OCI-M1 (cell line): ENCODE measurements at regions not wholly inside any gene's neighbourhood (a gene's known extent, or its start where the extent isn't known, plus 50 kb on each side); places are given as distances from the start of the nearest gene placed in this dataset.

ENCODE experiments used
- DNase-seq: peaks from one replicate; lab custom pipeline; 2025; lab: John Stamatoyannopoulos, UW

DNA sequence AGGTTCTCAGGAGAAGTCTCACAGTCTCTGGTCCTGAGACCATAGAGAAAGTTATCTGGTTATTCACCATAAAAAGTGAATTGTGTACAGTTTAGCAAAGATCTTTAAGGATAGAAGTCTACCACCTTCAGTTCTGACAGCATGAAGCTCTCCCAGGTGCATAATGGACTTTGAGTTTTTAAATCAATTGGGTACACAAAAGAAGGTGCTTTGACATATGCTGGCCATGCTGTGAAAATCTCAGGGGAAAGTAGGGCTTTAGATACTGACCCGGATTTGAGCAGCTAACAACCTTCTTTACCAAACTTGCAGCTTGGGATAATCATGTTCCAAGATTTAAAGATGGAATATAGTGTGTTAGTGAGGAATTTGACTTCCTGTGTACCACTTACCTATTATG, 264.2 kb downstream of the ZSWIM6 start:
- DNase-seq = no peak

DNA sequence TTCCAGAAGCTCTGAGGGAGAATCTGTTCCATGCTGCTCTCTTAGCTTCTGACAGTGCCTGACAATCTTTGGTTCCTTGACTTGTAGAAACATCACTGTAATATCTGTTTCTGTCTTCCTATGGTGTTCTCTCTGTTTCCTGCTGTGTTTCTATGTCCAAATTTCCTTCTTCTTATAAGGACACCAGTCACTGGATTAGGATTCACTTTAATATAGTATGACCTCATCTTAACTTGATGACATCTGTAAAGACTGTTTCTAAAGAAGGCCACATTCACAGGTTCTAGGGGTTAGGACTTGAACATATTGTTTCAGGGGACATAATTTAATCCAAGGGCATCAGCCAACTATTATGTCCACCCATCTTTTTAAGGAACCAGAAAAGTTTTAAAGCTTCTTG, 265.6 kb downstream of the ZSWIM6 start:
- no peak for DNase-seq

DNA sequence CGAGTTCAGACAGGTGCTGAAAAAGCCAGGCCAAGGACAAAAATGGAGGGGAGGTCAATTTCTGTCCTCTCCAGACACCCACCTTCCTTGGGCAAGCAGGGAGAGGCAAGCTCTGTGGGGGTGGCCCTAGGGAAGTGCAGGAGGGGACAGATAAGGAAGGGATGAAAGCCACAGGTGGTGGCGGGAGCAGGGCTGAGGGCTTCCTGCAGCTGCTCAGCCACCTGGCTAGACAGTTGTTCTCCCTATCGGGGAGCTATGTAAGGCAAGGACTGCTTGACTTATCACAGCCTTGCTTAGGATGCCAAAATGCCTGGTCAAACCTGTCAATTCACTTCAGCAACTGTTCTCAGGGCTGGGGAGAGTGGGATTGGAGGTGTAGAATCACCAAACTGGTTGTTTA, 266.1 kb downstream of the ZSWIM6 start:
- no peak for DNase-seq

DNA sequence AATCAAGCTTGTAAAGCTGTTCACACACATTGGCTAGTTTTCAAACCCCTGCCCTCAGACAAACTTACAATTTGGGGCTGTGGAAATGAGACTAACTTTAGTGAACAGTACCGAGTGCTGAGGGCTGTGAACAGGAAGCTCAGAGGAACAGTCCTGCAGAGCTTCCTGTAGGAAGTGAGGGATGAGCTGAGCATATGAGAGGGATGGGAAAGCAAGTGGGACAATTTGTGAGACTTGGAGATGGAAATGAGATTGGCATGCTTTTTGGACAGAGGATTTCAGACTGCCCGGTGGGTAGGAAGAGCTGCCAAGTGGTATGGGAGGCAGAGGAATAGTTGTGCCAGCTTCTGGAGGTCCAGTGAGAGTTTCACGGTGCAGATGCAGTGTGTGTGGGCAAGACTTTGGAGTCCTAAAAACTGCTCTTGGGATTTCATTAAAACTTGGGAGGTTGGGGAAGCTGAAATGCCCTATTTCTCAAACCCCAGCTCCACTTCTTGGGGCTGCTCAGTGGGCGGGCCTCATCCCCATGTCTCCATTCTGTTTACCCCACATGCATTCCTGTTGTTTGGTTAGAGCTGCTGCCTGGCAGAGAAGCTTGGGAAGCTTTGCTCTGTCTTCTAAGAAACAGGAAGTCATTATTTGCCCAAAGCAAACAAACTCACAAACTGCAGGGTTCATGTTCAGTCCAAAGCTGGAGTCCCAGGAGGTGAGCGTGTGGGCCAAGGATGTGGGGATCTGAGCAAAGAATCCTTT, 267.5 kb downstream of the ZSWIM6 start:
- DNase-seq = no peak

DNA sequence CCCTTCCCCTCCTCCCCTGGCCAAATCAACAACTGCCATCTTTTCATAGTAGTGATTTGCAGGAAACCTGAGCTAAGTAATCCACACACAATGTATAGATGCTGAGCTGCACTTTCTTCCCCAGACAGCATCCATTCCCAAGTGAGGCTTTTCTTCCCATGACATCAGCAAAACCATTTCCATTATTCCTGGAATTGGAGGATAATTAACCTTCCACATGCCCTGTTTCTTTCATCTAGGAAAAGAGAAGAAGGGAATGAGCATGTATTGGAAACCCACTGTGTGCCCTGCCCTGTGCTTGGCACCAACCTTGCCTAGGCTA, 268.0 kb downstream of the ZSWIM6 start:
- no peak for DNase-seq

DNA sequence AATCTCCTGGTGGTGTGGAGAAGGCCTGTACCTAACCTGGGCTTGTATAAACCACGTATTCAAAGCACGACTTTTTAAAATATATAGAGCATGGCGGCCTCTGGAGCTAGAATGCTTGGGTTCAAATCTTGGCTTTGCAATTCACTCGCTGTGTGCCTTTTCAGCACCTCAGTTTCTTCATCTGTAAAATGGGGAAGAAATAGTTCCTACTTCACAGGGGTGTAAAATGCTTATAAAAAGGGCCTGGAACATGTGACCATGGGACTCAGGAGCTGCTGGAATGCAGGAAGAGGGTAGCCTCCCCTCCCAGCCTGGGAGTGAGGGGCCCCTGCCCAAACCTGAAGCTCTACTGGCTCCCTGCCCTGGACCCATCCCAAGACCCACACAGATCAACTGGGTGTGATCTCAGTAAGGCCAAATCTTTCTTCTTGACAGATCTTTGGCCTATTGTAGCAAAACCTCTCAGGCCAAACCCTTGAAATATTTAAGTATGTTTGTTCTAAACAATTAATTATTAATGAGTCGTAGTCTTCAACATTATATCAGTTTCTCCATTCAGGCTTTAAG, 269.0 kb downstream of the ZSWIM6 start:
- DNase-seq = no peak

DNA sequence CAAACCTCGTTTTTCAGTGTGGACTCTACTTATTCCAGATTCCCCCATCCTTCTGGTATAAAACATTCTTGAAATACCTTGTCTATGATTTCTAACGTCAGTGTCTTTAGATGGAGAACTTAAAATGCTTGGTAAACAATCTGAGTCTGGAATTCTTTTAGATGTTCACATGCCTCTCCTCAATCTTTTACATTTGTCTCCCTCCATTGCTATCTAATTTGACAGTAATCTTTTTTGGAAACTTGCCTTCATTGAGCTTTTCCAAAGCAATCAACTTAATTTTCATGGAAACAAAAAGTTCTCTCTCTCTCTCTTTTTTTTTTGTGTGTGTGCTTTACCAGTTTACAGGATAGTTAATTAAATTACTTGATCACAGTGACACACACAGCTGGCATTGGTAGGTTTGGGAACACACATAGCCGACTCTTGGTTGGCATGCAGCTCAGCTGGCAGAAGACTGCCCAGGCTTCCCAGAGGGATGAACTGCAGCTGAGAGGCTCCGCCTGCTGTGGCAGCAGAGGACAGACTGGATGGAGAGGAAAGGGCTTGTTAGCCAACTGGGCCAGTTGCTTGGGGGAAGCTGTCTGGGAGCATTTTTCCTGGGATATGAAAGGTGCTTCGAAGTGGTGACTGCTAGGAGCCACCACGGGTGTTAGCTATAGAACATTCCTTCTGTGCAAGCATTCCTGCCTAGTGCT, 271.3 kb downstream of the ZSWIM6 start:
- no peak for DNase-seq

DNA sequence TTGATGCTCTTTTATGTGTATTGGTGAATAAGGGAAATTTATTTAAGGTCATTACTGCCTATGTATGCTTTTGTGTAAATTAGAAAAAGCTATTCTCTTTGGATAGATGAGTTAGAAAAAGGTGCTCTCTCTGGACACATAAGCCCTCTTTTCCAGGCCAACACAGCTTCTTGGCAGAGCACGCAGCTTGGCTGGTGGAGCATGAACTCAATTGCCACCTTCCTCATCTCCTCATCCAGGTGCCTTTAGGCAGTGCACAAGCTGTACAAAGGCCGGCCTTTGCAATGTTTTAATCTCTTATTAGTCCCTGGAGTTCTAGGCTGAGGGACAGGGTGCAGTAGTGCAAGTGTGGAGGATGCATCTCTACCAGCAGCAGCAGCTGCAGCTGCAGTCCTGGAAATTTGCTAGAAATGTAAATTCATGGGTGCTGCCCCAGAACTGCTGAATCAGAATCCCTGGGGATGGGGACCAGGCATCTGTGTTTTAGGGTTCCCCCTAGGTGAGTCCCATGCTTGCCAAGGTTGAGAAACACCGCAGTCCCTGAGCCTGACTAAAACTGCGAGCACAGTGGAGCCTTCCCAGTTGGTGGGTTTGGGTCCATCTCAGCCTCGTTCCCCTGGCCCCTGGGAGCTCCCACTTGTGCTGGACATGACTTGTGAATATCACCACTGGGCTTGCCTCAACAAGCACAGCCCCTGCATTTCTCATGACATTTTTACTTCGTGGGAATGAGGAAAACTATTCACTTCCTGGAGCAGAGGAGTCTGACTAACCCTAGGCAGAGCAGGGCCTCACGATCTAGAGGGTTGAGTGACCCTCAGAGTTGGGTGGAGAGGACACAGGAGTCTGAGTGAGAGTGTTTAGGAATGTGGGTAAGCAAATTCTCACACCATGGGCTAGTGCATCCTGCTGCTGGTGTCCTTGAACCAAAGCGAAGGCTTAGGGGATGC, 272.3 kb downstream of the ZSWIM6 start:
- DNase-seq = no peak

DNA sequence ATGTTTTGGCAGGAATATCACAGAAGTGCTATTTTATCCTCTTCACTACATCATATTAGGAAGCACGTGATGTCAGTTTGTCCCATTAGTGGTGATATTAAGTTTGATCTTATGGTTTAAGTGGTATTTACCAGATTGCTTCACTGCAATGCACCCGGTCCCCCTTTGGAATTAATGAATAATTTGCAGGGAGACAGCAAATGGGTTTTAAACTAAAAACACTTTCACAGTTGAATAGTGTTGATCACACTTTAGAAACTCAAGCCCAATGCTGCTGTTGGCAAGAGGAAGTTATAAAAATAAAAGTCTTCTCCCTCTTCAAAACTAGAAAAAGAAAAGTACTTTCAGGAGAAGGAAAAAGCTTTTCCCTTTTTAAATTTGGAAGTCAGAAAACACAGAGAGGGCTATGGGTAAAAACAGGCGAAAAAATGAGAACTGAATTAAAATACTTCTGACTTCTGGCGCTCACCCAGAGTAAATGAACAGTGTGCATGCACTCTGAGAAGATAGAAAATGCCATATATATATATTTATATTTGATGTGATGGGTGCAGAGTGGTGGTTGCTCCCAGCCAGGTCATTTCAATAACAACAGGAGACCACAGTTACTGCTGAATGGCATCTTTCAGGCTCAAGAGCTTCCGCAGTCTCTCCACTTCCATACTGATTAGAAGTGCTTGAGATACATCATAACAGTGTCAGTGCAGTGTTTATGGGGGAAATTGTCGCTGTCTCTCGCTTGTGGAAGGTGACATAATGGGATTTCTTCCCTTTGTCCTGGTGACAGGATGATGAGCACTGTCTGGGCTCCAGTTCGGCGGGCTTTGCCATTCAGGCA, 278.0 kb downstream of the ZSWIM6 start:
- DNase-seq = no peak

DNA sequence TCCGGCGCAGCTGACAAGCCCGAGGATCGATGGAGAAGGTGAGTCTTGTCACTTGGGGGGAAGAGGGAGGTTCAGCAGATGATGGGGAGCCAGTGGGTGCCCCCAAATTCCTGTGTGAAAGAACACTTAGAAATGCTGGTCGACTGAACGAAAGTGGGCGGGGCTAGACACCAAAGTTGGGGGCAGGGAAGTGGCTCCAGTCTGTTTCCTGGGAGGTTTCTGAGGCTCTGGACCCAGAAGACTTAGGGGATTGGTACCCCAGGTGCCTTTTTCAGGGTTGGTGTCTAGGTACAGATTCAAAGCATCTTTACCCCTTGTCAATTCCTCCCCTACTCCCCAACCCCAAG, 278.6 kb downstream of the ZSWIM6 start:
- DNase-seq = no peak

DNA sequence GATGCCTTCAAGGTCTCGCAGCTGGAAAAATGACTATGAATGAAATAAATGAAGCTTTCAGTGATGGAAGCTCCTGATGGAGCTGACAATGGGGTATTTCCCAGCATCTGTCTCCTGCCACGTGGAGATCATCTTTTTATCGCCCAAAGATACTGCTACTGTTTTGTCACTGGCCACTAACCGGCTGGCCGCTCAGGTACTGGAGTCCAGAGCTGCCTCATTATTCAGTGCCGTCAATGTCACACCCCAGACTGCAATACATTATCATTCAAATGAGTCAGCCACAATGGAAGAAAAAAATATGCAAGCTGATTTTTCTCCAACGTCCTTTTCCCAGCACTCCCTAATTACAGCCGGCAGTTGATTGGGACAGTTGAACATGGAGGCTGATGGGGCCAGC, 280.4 kb downstream of the ZSWIM6 start:
- DNase-seq = no peak

DNA sequence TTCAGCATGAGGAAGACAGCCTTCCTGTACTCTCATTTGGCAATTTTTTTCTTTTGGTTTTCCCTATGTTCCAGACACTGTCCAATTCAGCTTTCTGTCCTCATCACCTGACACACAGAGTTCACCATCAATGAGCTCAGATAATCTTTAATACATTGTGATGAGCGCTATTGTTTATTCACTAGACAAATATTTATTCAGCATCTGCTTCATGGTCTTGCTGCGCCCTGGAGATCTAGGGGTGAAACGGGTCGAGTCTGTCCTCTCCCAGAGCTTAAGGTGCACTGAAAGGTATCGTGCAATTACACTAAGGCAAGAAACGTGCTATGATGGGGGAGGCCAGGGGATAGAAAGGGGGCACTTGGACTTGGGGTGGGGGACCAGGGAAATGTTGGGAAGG, 281.6 kb downstream of the ZSWIM6 start:
- DNase-seq = no peak

DNA sequence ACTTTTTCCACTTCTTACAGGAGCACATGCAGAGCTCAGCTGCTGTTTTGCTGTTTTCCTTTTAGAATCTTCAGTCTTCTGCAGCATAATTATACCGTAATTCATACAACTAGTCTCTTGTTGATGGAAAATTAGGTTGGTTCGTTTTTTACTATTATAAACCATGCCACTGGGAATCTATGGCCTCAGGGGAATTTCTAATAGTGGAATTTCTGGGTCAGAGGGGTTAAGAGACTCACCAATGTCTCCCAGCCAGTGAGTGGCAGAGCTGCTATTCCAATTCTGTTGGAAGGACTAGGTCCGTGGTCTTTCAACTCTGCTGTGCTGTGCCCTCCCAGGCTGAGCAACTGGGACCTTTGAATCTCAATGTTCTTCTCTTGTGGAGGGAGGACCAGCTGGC, 282.5 kb downstream of the ZSWIM6 start:
- no peak for DNase-seq

DNA sequence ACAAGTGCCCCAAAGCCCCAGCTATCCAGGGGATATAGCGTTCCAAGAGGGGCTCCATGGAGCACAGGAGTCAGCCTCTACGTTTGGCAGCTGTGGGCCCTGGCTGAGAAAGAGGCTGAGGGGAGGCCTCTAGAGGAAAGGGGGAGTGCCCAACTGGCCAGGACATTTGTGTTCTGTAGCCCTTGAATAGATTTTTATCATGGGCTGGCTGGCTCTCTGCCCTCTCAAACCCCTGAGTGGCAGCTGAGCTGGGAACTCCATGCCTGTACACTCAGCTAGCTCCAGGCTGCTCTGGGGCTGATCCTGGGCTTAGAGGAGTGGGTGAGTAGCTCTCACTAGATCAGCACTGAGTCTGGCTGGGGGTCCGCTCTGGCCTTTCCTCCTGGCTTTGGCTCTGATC, 285.0 kb downstream of the ZSWIM6 start:
- no peak for DNase-seq

DNA sequence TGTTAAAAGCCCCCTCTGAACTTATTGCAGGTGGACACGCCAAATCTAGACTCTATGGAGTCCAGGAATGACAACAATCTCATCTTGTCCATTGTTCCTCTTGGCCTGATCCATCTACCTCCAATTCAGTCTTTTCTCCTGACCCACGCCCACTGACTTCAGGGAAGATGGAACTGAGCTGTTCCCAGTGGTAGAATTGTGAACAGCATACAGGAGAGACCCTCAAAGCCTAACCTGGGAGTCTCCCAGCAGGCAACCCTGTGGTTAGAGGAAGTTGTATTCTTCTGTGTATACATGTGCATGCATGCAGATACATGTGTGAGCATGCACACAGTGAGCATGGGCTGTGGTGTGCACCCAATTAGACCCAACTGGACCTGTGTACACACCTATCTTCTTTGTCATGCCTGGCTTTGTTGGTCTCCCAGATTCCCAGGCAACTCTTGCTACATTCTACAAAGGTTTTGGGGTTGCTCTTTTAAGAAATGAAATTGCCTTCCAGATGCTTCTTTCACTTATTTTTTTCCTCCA, 286.0 kb downstream of the ZSWIM6 start:
- DNase-seq = no peak

DNA sequence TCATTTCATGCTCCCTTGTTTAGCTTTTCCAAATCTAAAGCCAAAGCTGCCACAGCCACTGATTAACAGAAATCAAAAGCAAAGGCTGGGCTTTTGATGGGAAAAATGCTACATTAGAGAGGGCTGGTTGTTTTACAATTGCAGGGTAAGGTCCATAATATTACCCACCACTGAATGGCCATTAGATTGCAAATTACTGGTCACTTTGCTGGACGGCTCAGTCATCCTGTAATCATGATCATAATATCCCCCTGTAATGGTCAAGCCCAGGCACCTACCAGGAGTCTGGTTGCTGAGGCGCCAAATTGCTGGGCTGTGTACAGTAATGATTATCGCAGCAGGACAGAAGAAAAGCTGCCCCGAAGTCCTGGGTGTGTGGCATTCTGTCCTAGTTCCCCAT, 286.5 kb downstream of the ZSWIM6 start:
- DNase-seq = no peak

DNA sequence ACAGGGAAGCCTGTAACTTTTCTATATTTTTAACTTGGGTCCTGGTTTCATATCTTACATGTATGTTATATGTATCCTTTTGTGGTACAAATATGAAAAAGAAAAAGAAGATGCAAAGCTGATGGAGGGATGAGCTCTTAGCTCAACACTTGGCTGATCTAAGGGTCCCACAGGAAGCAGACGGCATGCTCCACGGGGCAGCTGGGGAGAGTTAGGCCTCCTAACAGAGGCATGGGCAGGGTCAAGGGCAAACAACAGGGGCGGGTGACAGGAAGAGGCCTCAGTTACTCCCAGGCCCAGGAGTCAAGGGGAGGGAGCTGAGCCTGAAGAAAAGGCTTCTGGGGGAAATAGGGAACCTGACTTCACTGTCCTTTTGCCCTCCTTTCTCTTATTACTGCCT, 287.2 kb downstream of the ZSWIM6 start:
- no peak for DNase-seq

DNA sequence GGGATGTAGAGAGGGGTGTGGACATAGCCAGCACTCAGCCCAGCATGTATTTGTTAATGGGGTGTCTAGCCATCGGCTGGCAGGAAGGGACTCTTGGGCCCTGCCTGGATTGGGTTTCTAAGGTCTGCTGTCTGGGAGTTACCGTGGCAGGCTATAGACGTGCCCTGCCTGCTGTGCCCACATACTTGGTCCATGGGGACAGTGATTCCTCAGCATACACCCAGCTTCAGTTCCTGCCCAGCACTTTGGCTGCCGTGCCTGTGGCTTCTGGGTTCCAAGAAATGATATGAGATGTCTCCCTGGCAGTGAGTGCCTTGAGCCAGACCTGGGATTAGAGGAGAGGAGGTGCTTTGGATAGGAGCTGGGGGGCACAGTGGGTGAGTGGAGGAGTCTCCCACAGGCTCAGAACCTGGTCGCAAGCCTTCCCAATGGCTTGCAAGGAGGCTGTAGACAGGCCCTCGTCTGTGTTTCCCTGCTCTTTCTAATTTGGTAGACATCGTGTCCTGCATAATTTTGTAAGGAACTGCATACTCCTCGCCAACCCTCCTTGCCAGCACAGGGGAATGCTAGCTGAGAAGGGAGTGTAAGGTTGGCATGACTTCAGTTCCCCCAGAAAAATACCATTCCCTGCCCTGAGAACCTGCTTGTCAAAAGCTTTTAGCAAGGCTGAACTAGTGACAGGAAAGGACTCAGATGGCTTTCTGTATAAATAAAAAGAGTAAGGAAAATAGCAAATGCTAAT, 287.9 kb downstream of the ZSWIM6 start:
- no peak for DNase-seq

DNA sequence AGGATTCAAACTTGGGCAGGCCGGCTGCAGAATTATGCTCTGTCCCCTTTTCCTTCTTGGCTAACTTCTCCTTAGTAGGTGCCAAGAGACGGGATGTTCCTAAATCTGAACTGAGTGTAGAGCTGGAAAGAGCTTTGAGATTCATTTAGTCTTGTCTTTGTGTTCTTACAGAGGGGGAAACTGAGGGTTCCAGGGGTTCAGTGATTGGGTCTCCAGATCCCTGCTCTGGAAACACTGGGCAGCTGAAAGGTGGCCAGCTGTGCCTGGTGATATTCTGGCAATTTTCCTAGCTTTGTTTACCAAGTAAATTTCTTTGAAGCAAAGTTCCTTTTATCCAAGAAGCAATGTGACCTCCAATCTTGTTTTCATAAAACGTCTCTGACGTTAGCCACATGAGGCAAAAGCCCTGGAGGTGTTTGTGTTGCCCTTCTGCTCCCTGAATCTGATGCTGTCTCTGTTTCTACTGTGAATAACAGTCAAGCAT, 288.7 kb downstream of the ZSWIM6 start:
- no peak for DNase-seq

DNA sequence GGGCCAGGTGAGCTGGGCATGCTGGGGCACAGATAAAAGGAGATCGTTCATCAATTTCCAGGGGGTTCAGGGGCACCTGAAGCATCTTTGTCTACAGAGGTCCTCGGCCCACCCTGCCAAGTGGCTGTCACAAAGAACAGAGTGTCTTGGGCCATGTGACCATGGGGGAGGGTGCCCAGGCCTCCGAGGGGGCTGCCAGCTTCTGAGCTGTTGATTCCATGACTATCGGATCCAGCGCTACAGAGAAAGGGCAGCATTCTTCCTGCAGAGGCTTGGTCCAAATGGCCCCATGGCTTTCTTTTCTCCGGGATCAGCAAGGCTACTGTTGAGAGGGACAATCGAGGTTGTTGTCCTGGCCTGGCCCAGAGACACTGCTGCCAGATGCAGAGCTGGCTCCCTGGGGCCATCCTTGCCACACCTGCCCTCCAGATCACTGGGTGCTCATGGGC, 289.2 kb downstream of the ZSWIM6 start:
- no peak for DNase-seq

DNA sequence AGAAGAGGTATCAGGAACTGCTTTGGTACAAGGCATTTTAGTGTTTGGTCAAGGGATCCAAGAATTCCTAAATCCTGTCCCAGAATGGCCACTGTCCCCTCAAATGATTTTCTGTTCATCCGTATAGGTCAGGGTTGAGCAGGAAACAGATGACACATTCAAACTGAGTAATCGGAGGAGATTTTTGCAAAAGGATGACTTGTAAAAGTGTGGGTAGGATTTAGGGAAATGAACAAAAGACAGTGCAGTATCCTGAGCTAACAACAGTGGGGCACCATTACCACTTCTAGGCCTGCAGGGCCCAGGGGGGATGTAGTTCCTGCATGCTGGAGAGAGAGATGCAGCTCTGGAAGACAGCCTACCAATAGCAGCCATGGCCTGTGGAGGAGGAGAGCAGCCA, 290.1 kb downstream of the ZSWIM6 start:
- DNase-seq = no peak
